ENCODE measurements at regions not wholly inside any gene's neighbourhood (a gene's known extent, or its start where the extent isn't known, plus 50 kb on each side); places are given as distances from the start of the nearest gene placed in this dataset.

DNA sequence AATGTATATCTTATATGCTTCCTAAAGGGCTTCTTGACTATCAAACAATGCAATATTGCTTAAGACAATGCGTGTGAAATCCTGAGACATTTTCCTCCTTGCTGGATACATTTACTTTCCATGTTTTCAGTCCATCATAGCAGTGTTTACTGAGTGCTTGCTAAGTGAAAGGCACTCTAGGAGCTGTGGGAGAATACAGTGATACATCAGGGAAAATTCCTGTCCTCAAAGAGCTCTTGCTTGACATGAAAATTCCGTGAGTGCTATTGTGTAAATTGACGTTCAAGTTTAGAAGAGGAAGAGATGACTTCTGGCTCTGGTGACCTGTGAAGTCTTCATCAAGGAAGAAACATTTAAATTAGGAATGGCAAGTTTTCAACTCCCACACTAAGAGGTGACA lies 449.4 kb upstream of the SOX11 start:
- no peak overlapping the region for H3K27ac Mint-ChIP-seq (ENCODE audit: unreplicated experiment)
- no peaks in the 10 kb centered on the region for H3K4me1 ChIP-seq
- ChIA-PET CTCF (no interaction called here), POLR2A (no interaction called here)
- H3K36me3 ChIP-seq (ENCODE audit: control insufficient read depth, insufficient read depth, low read length), result no peaks in the 10 kb centered on the region
- no peak overlapping the region for H3K4me3 ChIP-seq (ENCODE audit: low read depth, low read length)
- H3K27me3 Mint-ChIP-seq (ENCODE audit: insufficient read depth, unreplicated experiment), result peaks cover 9% of the 10 kb centered on the region
- intact Hi-C loops (cut with micrococcal nuclease; ENCODE audit: unreplicated experiment), result no loop called here
- no peaks in the 10 kb centered on the region for H3K36me3 Mint-ChIP-seq (ENCODE audit: insufficient read depth, unreplicated experiment)
- no peak for DNase-seq
- H3K4me1 Mint-ChIP-seq (ENCODE audit: low read depth, unreplicated experiment), result no peaks in the 10 kb centered on the region
- H3K27me3 ChIP-seq (replicated peaks; ENCODE audit: control insufficient read depth, insufficient read depth, low read length), result no peaks in the 10 kb centered on the region
- no peak overlapping the region for H3K4me3 Mint-ChIP-seq (ENCODE audit: unreplicated experiment)
- no peaks in the 10 kb centered on the region for H3K9me3 Mint-ChIP-seq (ENCODE audit: unreplicated experiment)
- H3K9me3 ChIP-seq, result no peaks in the 10 kb centered on the region
- BruUV-seq (replicated peaks), result no TSS peak
- TF ChIP-seq, protein P1, sequence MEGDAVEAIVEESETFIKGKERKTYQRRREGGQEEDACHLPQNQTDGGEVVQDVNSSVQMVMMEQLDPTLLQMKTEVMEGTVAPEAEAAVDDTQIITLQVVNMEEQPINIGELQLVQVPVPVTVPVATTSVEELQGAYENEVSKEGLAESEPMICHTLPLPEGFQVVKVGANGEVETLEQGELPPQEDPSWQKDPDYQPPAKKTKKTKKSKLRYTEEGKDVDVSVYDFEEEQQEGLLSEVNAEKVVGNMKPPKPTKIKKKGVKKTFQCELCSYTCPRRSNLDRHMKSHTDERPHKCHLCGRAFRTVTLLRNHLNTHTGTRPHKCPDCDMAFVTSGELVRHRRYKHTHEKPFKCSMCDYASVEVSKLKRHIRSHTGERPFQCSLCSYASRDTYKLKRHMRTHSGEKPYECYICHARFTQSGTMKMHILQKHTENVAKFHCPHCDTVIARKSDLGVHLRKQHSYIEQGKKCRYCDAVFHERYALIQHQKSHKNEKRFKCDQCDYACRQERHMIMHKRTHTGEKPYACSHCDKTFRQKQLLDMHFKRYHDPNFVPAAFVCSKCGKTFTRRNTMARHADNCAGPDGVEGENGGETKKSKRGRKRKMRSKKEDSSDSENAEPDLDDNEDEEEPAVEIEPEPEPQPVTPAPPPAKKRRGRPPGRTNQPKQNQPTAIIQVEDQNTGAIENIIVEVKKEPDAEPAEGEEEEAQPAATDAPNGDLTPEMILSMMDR (IDR thresholded peaks at IDR 0.05; ENCODE audit: insufficient read depth in 1 of 2, low read depth in 1 of 2, low read length in 1 of 2, severe bottlenecking in 1 of 2, unreplicated experiment in 1 of 2), result no peak

DNA sequence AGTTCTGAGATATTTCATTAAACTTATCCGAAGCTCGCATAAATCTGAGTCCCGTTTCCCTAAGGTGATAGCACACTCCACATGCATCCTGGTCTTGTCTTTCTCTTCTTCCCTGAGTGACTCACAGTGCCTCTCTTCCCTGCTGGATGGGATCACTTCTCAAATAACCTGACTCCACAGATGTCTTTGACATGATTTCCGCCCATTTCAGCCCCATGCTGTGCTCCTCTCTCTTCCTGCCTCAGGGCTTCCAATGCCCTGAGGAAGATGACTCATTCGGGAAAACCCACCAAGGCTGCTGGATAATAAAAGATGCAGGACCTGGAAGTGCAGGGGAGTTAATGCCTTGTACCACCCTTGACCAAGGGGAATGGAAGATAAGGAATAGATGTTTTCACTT lies 441.7 kb upstream of the SOX11 start:
- BruUV-seq (replicated peaks), result no TSS peak
- no peaks in the 10 kb centered on the region for H3K9me3 ChIP-seq
- H3K9me3 Mint-ChIP-seq (ENCODE audit: unreplicated experiment), result peaks cover 17% of the 10 kb centered on the region
- H3K4me1 Mint-ChIP-seq (ENCODE audit: low read depth, unreplicated experiment), result no peaks in the 10 kb centered on the region
- no peaks in the 10 kb centered on the region for H3K4me1 ChIP-seq
- H3K4me3 ChIP-seq (ENCODE audit: low read depth, low read length), result no peak overlapping the region
- H3K36me3 Mint-ChIP-seq (ENCODE audit: insufficient read depth, unreplicated experiment), result no peaks in the 10 kb centered on the region
- intact Hi-C loops (cut with micrococcal nuclease; ENCODE audit: unreplicated experiment), result no loop called here
- POLR2A ChIA-PET, result no interaction called here
- CTCF ChIA-PET, result no interaction called here
- peaks cover under 1% of the 10 kb centered on the region for H3K27me3 Mint-ChIP-seq (ENCODE audit: insufficient read depth, unreplicated experiment)
- TF ChIP-seq, protein P1 (IDR thresholded peaks at IDR 0.05; ENCODE audit: insufficient read depth in 1 of 2, low read depth in 1 of 2, low read length in 1 of 2, severe bottlenecking in 1 of 2, unreplicated experiment in 1 of 2), result no peak
- DNase-seq, result no peak
- H3K27me3 ChIP-seq (replicated peaks; ENCODE audit: control insufficient read depth, insufficient read depth, low read length), result no peaks in the 10 kb centered on the region
- no peak overlapping the region for H3K27ac Mint-ChIP-seq (ENCODE audit: unreplicated experiment)
- no peaks in the 10 kb centered on the region for H3K36me3 ChIP-seq (ENCODE audit: control insufficient read depth, insufficient read depth, low read length)
- H3K4me3 Mint-ChIP-seq (ENCODE audit: unreplicated experiment), result no peak overlapping the region

DNA sequence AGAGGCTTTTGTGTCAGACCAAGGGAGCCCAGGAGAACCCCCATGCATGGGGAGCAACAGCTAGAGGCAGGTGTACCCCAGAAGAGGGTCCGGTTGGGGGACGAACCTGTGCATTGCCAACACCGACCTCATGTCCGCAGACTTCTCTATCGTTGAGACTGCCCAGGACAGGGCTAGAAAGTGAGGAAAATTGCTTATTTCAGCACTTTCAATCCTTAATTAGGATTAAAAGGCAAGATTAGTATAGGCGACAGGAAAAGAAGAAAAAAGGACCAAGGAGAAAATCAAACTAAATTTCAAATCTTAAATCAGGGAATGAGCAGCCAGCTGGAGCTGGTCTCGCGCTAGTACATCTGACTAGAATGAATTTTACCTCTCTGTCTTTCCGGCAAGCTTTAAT lies 438.9 kb upstream of the SOX11 start:
- POLR2A ChIA-PET, result no interaction called here
- no peaks in the 10 kb centered on the region for H3K9me3 ChIP-seq
- intact Hi-C loops (cut with micrococcal nuclease; ENCODE audit: unreplicated experiment), result no loop called here
- no peaks in the 10 kb centered on the region for H3K27me3 Mint-ChIP-seq (ENCODE audit: insufficient read depth, unreplicated experiment)
- TF ChIP-seq, protein P1 (IDR thresholded peaks at IDR 0.05; ENCODE audit: insufficient read depth in 1 of 2, low read depth in 1 of 2, low read length in 1 of 2, severe bottlenecking in 1 of 2, unreplicated experiment in 1 of 2), result no peak
- H3K36me3 ChIP-seq (ENCODE audit: control insufficient read depth, insufficient read depth, low read length), result no peaks in the 10 kb centered on the region
- no peaks in the 10 kb centered on the region for H3K36me3 Mint-ChIP-seq (ENCODE audit: insufficient read depth, unreplicated experiment)
- H3K27me3 ChIP-seq (replicated peaks; ENCODE audit: control insufficient read depth, insufficient read depth, low read length), result no peaks in the 10 kb centered on the region
- no peak overlapping the region for H3K27ac Mint-ChIP-seq (ENCODE audit: unreplicated experiment)
- CTCF ChIA-PET, result no interaction called here
- no peak for DNase-seq
- no peak overlapping the region for H3K4me3 Mint-ChIP-seq (ENCODE audit: unreplicated experiment)
- H3K4me1 ChIP-seq, result no peaks in the 10 kb centered on the region
- H3K4me3 ChIP-seq (ENCODE audit: low read depth, low read length), result no peak overlapping the region
- H3K4me1 Mint-ChIP-seq (ENCODE audit: low read depth, unreplicated experiment), result no peaks in the 10 kb centered on the region
- no TSS peak for BruUV-seq (replicated peaks)
- H3K9me3 Mint-ChIP-seq (ENCODE audit: unreplicated experiment), result peaks cover 17% of the 10 kb centered on the region

Measured in Caco-2 (cell line).